NCI-H1694 treated with DMSO at 0.1 percent for 48 hours (cell line): ENCODE measurements at regions not wholly inside any gene's neighbourhood (a gene's known extent, or its start where the extent isn't known, plus 50 kb on each side); places are given as distances from the start of the nearest gene placed in this dataset.
"Not testable (repeated sequence)": the region's sequence is repeated elsewhere in the genome, so short reads cannot be mapped to it uniquely, and the experiment has no call there.

Experiments
- DNase-seq: peaks from one replicate; lab custom pipeline; 2025; lab: John Stamatoyannopoulos, UW

DNA sequence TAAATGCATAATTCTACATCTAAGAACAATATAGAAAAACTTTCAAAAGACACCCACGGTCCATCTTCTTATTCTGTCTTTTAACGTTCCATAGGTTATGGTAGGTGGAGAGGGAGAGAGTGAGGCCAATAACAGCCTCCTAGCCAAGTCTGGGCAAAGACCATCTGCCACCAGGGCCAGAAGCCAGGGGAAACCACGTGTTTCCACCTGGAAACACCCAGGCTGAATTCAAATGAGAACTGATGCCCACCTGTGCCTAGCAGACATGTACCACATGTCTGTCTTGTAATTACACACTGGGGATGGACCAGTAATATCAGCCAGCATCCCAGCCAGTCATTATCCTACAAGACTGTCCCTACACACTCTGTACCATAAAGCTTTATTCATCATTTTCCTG lies 1573.1 kb downstream of the EFNB2 start:
- peak; percentile 34 for DNase-seq

DNA sequence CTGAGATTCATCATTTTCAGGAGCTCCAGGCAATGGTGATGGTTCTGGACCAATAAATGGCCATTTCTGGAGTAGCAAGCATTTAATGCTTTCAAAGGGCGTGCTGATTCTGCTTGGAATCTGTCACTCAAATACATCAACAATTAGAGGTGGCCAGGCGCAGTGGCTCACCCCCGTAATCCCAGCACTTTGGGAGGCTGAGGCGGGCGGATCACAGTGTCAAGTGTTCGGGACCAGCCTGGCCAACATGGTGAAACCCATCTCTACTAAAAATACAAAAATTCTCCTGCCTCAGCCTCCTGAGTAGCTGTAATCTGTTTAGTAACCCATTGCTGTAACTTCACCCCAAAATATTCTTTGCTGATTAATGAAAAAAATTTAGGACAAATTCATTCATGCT lies 1574.2 kb downstream of the EFNB2 start:
- no peak for DNase-seq

DNA sequence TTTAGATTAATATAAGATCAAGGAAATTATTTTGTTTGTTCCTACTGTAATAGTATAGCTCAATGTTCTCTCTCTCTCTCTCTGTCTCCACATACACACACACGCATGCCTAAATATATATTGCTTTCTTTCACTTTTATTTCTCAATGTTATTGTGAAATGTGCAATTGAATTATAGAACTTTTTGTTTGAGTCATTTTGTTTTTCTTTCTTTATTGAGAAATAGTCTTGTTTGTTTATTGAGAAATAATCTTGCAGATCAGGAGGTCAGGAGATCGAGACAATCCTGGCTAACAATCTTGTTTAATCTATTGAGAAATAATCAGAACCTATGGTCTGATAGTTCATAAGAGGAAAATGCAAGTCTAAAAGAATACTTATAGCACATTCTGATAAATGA lies 1581.3 kb downstream of the EFNB2 start:
- DNase-seq, result no peak

DNA sequence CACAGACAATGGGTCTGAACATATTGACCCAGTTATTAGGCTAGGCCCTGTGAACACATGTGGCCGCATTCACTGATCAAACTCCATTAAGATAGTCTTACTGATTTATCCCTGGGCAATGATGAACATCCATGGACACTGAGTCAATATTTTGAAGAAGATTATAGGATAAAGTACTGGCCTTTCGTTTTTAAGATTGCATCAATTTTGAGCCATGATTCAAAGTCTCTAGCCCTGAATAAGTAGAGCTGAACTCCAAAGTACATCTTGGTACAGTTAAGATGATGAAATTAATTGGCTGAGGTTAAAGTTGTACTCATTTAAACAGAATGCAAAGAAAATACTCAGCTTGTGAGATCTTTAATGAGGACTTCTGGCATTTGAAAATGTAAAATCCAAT lies 1581.9 kb downstream of the EFNB2 start:
- no peak for DNase-seq

DNA sequence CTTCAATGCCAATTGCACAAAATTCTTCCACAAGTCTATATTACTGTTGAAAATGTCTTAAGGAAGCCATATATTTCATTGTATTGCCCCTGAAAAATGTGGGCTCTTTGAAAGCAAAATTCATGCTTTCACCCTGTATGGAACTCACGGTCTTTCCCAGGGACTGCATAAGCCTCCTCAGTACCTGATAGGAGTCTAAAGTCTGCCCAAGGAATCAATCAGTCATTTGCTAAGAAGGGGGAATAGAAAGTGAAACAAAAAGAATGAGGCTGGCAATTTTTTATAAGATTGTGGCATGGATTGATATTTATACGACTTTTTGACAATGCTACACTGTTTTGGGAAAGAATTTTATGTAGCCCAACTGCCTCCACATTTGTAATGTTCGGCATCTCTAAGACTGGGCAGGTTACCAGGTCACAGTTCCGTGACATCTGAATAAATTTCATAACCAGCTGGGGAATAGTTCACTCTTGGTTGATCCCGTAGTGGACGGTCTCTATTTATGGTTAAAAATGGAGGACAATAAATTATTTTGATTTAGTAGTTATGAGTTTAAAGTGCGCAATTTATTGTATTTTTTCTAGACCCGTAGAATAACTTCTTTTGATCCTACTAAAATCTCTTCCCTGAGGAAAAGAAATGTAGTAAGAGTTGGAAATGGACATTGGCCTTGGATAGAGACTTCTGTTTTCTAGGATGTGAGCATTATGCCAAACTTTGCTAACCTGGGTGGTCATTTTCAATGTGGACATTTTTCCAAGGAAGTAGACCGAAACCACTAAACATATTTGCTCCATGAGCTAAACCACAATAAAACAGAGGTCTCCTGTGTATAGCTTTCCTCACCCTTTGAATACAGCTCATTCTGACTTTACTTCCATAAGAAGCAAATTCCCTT lies 1585.4 kb downstream of the EFNB2 start:
- no peak for DNase-seq

DNA sequence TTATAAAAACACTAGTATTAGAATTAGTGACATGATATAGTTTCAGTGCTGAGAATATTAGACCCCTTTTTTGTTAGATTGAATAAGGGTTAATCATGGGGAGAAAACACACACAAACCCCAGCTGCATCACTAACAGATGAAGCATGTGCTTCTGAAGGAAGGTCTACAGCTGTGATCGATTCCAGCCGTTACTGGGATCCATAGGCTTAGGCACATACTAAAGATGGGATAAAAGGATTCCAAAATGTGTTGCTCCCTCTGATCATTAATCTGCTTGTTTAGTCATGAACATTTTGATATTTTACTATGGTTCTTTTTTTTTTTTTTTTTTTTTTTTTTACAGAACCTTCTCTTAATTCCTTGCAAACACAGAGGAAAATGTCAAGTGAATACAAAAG lies 1591.3 kb downstream of the EFNB2 start:
- DNase-seq, result no peak

DNA sequence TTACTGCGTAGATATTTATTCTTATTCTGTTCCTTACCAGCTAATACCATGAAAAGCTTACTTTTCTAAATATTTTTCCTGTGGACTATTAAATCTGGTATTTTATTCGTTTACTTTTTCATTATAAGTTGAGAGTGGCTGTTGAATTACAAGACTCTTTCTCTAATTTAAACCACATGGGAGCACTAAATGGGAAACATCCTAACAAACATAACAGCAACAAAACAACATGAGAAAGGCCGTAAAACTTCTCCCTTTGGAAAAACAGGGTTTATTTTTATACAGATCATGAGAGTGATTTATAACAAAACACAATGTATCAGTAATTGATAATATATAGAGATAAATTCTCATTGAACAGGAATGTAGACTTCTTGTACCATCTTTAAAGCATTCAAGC lies 1592.1 kb downstream of the EFNB2 start:
- DNase-seq, result no peak

DNA sequence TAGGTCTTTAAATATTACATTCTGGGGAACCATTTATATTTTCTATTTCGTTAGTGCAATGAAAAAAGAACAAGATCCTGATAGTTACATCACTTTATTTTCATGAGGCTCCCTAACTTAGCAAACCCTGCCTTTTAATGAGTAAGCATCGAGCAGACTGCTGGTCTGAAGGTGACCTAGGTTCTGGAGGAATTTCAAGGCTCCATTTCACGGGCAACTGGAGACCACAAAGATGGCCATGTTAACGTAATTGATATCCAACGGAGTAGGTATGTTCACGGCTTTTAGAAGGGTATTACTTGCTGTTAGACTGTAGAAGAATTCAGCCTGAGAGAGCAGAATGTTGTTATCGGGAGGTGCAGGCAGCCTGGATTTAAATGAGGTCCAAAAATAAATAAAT lies 1597.6 kb downstream of the EFNB2 start:
- no peak for DNase-seq

DNA sequence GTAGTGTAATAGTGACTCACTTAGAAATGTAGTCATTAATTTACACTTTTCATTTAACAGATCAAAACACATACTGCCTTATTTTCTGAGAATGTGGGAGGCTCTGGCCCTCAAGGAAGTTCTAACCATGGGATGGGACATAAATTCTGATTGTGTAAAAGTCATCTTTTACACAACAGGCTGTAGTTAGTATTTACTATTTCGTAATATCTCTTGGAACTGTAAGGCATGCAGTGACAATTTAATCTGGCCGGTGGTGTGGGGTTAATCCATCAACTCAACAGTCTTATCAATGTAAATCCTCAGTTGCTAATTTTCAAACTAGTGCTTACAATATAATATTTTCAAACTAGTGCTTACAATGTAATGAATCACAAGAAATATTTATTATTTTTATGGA lies 1599.2 kb downstream of the EFNB2 start:
- DNase-seq, result no peak

DNA sequence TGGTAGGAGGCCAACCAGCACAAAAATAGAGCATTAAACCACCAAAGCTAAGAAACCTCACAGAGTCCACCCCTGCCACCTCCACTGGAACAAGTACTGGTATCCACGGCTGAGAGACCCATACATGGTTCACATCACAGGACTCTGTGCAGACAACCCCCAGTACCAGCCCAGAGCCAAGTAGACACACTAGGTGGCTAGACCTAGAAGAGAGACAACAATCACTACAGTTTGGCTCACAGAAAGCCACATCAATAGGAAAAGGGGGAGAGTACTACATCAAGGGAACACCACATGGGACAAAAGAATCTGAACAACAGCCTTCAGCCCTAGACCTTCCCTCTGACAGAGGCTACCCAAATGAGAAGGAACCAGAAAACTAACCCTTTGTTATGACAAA lies 1614.9 kb downstream of the EFNB2 start:
- not testable (repeated sequence) for DNase-seq

DNA sequence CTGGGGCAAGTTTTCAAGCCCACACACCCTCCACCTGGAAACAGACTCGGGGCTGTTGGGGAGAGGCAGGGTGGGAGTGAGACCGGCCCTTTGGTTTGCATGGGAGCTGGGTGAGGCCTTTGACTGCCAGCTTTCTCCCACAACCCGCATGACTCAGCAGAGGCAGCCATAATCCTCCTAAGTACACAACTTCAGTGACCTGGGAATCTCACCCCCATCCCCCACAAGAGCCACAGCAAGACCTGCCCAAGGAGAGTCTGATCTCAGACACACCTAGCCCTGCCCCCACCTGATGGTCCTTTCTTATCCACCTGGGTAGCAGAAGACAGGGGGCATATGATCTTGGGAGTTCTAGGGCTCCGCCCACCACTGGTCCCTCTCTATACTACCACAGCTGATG lies 1615.4 kb downstream of the EFNB2 start:
- DNase-seq, result no peak

DNA sequence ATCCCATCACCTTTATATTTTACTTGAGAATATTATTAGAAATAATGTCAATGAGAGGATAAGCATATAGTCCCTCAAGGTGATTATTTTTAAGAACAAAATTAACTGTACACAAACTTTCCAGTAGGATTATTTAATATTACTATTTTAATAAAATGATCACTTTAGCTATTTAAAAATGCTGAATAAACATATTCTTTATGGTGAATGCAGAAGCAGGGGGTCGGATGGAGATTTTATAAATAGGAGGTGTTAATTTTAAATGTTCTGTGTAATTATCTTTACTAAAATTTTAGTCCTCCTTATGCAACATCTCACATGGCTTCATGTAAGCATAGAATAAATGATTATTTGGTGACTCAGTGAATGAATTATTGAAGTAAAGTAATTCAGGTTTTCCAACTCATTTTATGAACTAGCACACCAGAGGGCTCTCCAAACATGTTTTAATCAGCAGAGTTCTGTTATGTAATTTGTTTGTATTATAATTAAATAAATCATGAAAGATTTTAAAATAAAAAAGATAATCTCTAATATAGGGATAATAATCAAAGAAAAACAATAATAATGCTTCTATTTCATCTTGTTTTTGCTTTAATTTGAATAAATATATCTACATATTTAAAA lies 1635.2 kb downstream of the EFNB2 start:
- no peak for DNase-seq

DNA sequence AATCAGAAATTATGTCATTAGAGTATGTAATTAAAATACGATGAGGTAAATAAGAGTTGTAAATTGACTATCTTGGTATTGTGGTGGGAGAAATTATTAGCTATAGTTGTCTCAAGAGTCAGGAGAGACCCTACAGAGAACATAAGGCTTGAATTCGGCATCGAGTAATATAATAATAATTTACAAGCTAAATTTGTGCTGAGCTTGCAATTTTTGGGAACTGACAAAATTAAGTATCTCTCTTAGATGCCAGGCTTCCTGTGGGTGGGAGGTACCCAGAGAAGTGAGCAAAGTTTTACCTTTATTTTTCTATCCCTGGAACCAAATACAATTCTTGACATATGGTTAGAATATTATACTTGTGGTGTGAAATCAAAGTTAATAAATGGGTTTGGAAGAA lies 1637.0 kb downstream of the EFNB2 start:
- DNase-seq, result no peak

DNA sequence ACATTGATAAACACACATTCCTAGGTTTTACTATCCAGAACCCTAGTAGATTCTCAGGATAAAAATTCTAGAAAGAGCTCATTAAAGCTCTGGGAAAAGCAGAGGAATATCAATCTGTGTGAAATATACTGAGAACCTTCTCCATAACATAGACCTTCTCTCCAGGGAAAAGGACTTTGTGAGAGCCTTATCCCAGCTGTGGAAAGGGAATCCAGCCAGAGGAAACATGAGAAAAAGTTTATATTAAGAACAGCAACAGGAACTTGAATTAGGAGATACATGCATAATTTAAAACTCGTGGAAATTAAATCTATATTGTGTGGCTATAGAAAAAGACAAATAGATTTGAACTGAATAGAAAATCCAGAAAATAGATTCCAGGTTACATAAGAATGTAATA lies 1639.9 kb downstream of the EFNB2 start:
- DNase-seq, result no peak

DNA sequence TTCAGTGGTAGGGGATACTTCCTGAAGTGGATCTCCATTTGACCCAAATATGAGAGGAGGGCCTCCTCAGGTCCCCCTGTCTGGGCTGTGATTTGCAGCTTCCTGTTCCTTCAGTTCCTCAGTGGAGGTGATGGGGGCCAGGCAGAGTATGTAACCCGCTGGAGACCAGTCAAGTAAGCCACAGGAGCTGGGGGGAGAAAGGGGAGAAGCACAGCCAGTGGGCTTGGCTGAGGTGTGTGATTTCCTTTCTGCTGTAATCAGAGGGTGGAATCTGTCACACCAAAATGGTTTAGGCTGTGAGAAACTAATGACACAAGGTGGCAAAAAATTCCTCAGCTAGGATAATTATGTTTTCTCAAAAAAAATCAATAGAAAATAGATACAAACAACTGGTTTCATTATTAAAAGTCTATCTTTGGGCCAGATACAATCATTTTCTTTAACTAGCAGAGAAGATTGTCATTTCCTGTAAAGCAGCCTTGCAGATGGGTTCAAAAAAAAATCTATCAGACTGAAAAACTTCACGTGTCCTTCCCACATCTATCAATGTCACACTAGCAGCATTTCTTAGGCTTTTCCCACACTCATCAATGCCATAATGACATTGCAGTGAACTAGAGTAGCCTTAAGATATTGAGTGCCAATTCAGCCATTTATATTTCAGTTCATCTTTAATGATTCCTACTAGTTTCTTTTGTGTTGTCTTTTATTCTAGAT lies 1660.3 kb downstream of the EFNB2 start:
- no peak for DNase-seq

DNA sequence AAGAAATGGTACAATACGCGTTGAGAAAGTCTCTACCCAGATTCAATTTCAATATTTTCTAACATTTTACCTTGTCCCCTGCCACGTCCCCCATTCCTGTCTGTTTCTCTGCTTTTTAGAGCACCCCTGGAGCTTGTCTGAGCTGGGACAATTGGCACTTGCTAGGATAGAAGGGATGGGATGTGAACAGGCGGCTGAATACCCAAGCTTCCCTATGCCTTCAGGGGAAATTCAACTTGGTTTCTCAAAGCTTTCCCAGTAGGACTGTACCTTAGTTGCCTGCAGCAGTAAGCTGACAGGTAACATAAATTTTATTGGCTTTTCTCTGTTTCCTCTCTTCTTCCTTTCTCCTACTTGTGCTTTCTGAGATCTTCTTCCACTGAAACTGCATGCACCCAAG lies 1663.3 kb downstream of the EFNB2 start:
- DNase-seq, result no peak

DNA sequence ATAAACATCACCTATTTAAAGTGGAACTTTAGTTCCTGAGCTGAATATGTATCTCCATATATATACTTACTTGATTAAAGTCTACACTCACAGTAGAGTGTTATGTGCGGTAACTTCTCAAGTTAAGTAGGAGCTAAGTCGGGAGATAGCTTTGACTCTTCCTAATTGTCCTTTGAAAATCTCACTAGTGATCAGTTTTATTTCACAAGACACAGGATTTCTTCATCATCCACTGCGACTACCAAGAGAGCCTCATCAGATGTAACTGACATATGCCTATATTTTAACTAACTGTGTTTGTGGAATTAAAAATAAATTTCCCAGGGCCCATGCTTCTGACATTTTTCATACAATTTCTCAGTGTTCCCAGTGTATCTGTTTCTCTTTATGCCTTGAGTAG lies 1664.0 kb downstream of the EFNB2 start:
- DNase-seq, result no peak

DNA sequence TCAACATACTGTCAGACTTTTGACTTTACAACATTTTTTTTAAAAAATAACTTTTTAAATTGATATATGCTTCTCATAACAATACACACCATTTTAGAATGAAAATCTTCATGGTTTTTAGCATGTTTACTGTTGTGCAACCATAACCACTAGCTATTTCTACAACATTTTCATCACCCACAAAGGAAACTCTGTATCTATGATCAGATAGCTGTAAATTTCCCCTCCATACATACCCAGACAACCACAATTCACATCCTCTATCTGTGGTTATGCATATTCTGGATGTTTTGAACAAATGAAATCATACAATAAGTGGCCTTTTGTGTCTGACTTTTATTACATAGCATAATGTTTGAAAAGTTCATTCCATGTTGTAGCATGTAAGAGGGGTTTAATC lies 1666.0 kb downstream of the EFNB2 start:
- no peak for DNase-seq

DNA sequence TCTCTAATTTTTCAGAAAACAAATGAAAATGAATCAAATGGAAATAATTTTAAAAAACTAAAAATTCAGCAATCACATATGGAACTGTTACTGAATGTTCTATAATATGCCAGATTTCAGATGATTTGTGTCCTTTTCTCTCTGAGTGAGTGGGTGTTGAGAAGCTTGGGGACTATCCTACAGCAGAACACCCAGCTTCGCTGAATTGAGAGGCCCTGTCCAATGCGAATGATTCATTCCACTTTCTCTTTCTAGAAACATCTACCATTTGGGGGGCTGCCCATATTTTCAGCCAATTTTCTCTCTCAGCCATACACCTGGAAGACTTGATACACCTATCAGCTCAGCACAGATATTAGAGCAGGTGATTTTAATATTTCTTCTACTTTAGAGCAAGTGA lies 1666.7 kb downstream of the EFNB2 start:
- DNase-seq, result no peak

DNA sequence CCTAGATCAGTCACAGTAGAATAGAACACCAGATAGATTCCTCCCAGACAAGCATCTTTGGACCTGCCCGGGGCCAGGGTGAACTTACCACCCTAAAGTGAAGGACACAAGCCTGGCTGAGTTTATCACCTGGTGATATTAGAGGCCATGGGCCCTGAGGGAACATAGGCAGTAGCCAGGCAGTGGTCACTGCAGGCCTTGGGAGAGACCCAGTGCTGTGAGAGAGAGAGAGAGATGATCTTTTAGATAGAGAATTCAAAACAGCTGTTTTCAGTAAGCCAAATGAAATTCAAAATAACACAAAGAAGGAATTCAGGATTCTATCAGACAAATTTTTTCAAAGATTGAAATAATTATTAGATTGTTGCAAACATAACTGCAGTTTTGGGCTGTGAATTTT lies 1679.9 kb downstream of the EFNB2 start:
- no peak for DNase-seq

DNA sequence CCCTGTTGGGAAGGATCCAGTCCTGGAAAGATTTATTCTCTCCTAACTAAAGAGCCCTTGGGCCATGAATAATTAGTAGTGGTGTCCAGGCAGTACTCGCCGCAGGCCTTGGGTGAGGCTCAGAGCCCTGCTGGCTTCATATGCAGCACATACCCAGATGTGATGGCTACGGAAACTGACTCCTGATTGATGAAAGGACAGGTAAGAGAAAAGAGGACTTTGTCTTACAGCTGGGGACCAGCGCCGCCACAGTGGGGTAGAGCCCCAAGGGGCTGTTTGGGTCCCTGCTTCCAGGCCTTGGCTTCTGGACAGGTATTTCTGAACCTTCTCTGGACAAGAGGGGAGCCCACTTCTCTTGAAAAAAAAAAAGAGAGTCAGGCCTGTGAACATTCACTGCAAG lies 1680.8 kb downstream of the EFNB2 start:
- no peak for DNase-seq

DNA sequence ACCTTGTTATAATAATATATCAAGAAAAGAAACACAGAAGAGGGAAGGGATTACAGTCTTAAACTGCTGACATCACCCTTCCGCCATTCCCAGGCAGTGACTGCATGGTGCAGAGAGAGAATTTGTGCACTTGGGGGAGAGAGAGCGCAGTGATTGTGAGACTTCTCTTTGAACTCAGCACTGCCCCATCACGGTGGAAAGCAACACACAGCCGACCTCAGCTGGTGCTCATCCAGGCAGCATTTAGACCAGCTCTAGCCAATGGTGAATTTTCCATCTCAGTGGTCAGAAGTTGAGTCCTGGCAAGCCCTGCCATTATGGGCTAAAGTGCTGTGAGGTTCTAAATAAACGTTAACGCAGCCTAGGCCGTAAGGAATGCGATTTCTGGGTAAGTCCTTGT lies 1681.5 kb downstream of the EFNB2 start:
- DNase-seq, result no peak

DNA sequence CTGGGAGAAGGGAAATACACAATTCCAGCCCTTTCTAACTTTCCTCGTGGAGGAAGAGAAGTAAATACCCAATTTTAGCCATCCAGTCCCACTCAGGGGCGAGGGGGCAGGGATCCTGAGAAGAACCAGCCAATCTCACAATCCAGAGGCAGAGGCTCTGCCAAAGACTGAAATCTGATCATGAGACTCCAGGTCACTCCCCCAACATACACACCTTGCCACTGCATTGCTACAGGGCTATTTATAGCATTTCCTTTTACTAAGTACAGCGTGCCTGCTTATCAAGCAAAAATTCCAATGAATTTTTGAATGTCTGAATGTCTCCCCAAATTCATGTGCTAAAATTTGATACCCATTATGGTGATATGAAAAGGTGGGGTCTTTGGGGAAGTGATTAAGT lies 1687.5 kb downstream of the EFNB2 start:
- no peak for DNase-seq
